ENCODE measurements at regions not wholly inside any gene's neighbourhood (a gene's known extent, or its start where the extent isn't known, plus 50 kb on each side); places are given as distances from the start of the nearest gene placed in this dataset.

- no peak for TF ChIP-seq ZNF263 (CRISPR knock-in tag; IDR thresholded peaks at IDR 0.05; ENCODE audit: borderline replicate concordance)
- no peak for TF ChIP-seq ZFP91 (CRISPR knock-in tag; IDR thresholded peaks at IDR 0.05)
- no peak for TF ChIP-seq CTCF (IDR thresholded peaks at IDR 0.05 in 2 of 3, conservative IDR thresholded peaks at IDR 0.05 in 1 of 3; ENCODE audit: insufficient read depth in 2 of 3, low read depth in 1 of 3, low read length in 3 of 3)
- TF ChIP-seq USF1 (CRISPR knock-in tag; IDR thresholded peaks at IDR 0.05) = no peak
- no peak for TF ChIP-seq GATA2 (CRISPR knock-in tag; IDR thresholded peaks at IDR 0.05)
- no peak for TF ChIP-seq ZFP1 (CRISPR knock-in tag; IDR thresholded peaks at IDR 0.05)
- TF ChIP-seq ZSCAN29 (IDR thresholded peaks at IDR 0.05) = no peak
- TF ChIP-seq MXD1 (CRISPR knock-in tag; IDR thresholded peaks at IDR 0.05; ENCODE audit: borderline replicate concordance, poor library complexity, severe bottlenecking) = no peak
Observed at GRCh38 chr7:28893888-28894287, 64.2 kb downstream of the TRIL start.
